ENCODE measurements at regions not wholly inside any gene's neighbourhood (a gene's known extent, or its start where the extent isn't known, plus 50 kb on each side); places are given as distances from the start of the nearest gene placed in this dataset.

GRCh38 chr11:41775296-41775695 is 315.8 kb upstream of the LRRC4C start:
- Histone ChIP-seq H3K4me1 (no peaks in the 10 kb centered on the region), H3K4me3 (no peak overlapping the region), H3K27ac (no peak overlapping the region), H3K27me3 (no peaks in the 10 kb centered on the region), H3K9me3 (peaks cover 0 to 7% (median 0%) of the 10 kb centered on the region in 3 donors), H3K36me3 (no peaks in the 10 kb centered on the region)
- ATAC-seq = no peak
- WGBS, 2 donors (ENCODE audit: low coverage in 1 of 2) = 85 to 100% methylated on average over 1 of the region's 1 CpG
- no peak for TF ChIP-seq CTCF (IDR thresholded peaks at IDR 0.05)
- TF ChIP-seq EP300 (IDR thresholded peaks at IDR 0.05) = no peak
- TF ChIP-seq POLR2AphosphoS5 (IDR thresholded peaks at IDR 0.05) = no peak
- no peak for TF ChIP-seq POLR2A (IDR thresholded peaks at IDR 0.05)

- Histone ChIP-seq H3K4me3 (no peak overlapping the region), H3K36me3 (no peaks in the 10 kb centered on the region), H3K27me3 (no peaks in the 10 kb centered on the region), H3K9me3 (peaks cover 0 to under 1% (median 0%) of the 10 kb centered on the region in 3 donors), H3K27ac (no peak overlapping the region), H3K4me1 (no peaks in the 10 kb centered on the region)
- WGBS, 2 donors (ENCODE audit: low coverage in 1 of 2) = 20 to 50% methylated on average over 1 of the region's 1 CpG
- ATAC-seq = no peak
- TF ChIP-seq EP300 (IDR thresholded peaks at IDR 0.05) (no peak), CTCF (IDR thresholded peaks at IDR 0.05) (no peak), POLR2AphosphoS5 (IDR thresholded peaks at IDR 0.05) (no peak), POLR2A (IDR thresholded peaks at IDR 0.05) (no peak)
Measured at GRCh38 chr11:41779401-41779960, 320.0 kb upstream of the LRRC4C start.

GRCh38 chr11:41781441-41781840 is 322.0 kb upstream of the LRRC4C start:
- no peaks in the 10 kb centered on the region for H3K27me3 ChIP-seq
- TF ChIP-seq POLR2A (IDR thresholded peaks at IDR 0.05) (no peak), EP300 (IDR thresholded peaks at IDR 0.05) (no peak), CTCF (IDR thresholded peaks at IDR 0.05) (no peak)
- H3K4me1 ChIP-seq = no peaks in the 10 kb centered on the region
- H3K36me3 ChIP-seq = no peaks in the 10 kb centered on the region
- 60 to 73% methylated on average over 2 of the region's 2 CpGs for WGBS, 2 donors (ENCODE audit: low coverage in 1 of 2)
- no peak overlapping the region for H3K27ac ChIP-seq
- H3K4me3 ChIP-seq = no peak overlapping the region
- ATAC-seq = no peak
- H3K9me3 ChIP-seq = no peaks in the 10 kb centered on the region

GRCh38 chr11:41784513-41785335 is 325.3 kb upstream of the LRRC4C start:
- Histone ChIP-seq H3K4me3 (no peak overlapping the region), H3K36me3 (no peaks in the 10 kb centered on the region), H3K9me3 (peaks cover 0 to 6% (median 0%) of the 10 kb centered on the region in 3 donors), H3K27me3 (no peaks in the 10 kb centered on the region), H3K4me1 (no peaks in the 10 kb centered on the region), H3K27ac (no peak overlapping the region)
- TF ChIP-seq CTCF (IDR thresholded peaks at IDR 0.05) = no peak
- no peak for TF ChIP-seq EP300 (IDR thresholded peaks at IDR 0.05)
- TF ChIP-seq POLR2A (IDR thresholded peaks at IDR 0.05) = no peak
- TF ChIP-seq POLR2AphosphoS5 (IDR thresholded peaks at IDR 0.05) = no peak
- 50 to 66% methylated on average over 1 to 3 of the region's 3 CpGs for WGBS, 2 donors (ENCODE audit: low coverage in 1 of 2)
- no peak for ATAC-seq

GRCh38 chr11:41786087-41786486 is 326.6 kb upstream of the LRRC4C start:
- no peak for ATAC-seq
- Histone ChIP-seq H3K4me3 (no peak overlapping the region), H3K9me3 (peaks cover 0 to 6% (median 0%) of the 10 kb centered on the region in 3 donors), H3K4me1 (no peaks in the 10 kb centered on the region), H3K27me3 (no peaks in the 10 kb centered on the region), H3K27ac (no peak overlapping the region), H3K36me3 (no peaks in the 10 kb centered on the region)
- 20 to 50% methylated on average over 1 of the region's 1 CpG for WGBS, 2 donors (ENCODE audit: low coverage in 1 of 2)
- TF ChIP-seq CTCF (IDR thresholded peaks at IDR 0.05) (no peak), POLR2A (IDR thresholded peaks at IDR 0.05) (no peak), POLR2AphosphoS5 (IDR thresholded peaks at IDR 0.05) (no peak), EP300 (IDR thresholded peaks at IDR 0.05) (no peak)

Data from gastroesophageal sphincter (tissue), 4 donors.